22Rv1 (cell line): ENCODE measurements at regions not wholly inside any gene's neighbourhood (a gene's known extent, or its start where the extent isn't known, plus 50 kb on each side); places are given as distances from the start of the nearest gene placed in this dataset.
"Not testable (repeated sequence)": the region's sequence is repeated elsewhere in the genome, so short reads cannot be mapped to it uniquely, and the experiment has no call there.

Source experiments
- H3K27ac ChIP-seq: fragments of 450-650 bp; 2 replicates; pipeline ENCODE4 v1.5.1; 2017
- CTCF ChIP-seq: fragments of 450-650 bp; IDR thresholded peaks from 2 replicates; pipeline ENCODE4 v1.5.1; 2017; ENCODE audit warnings: mild to moderate bottlenecking
- ZFX ChIP-seq: fragments of 450-650 bp; IDR thresholded peaks from 2 replicates; pipeline ENCODE4 v1.6.1; 2017; ENCODE audit warnings: antibody characterized with exemption, borderline replicate concordance

GRCh38 chr6:8859501-8859900 is 424.2 kb upstream of the SLC35B3 start:
- TF ChIP-seq CTCF: no peak
- no peak for TF ChIP-seq ZFX
- H3K27ac ChIP-seq: no peak overlapping the region

- TF ChIP-seq CTCF: no peak
- no peak for TF ChIP-seq ZFX
- no peak overlapping the region for H3K27ac ChIP-seq
These were observed 423.5 kb upstream of the SLC35B3 start for GRCh38 chr6:8858854-8859331.

- TF ChIP-seq ZFX (no peak), CTCF (no peak)
- no peak overlapping the region for H3K27ac ChIP-seq
These were observed 421.8 kb upstream of the SLC35B3 start for GRCh38 chr6:8857160-8857559.

- TF ChIP-seq CTCF: no peak
- TF ChIP-seq ZFX: no peak
- no peak overlapping the region for H3K27ac ChIP-seq
These were observed 420.1 kb upstream of the SLC35B3 start for GRCh38 chr6:8855411-8855810.

- TF ChIP-seq CTCF (no peak), ZFX (no peak)
- H3K27ac ChIP-seq: no peak overlapping the region
These were observed 417.0 kb upstream of the SLC35B3 start for GRCh38 chr6:8852332-8852731.

- not testable (repeated sequence) for H3K27ac ChIP-seq
These were observed 411.3 kb upstream of the SLC35B3 start for GRCh38 chr6:8846680-8847079.

GRCh38 chr6:8845690-8846089 is 410.3 kb upstream of the SLC35B3 start:
- TF ChIP-seq CTCF: no peak
- no peak for TF ChIP-seq ZFX
- no peak overlapping the region for H3K27ac ChIP-seq

- H3K27ac ChIP-seq: no peak overlapping the region
- TF ChIP-seq ZFX (no peak), CTCF (no peak)
These were observed 409.6 kb upstream of the SLC35B3 start for GRCh38 chr6:8844968-8845367.
